ENCODE measurements at regions not wholly inside any gene's neighbourhood (a gene's known extent, or its start where the extent isn't known, plus 50 kb on each side); places are given as distances from the start of the nearest gene placed in this dataset.

DNA sequence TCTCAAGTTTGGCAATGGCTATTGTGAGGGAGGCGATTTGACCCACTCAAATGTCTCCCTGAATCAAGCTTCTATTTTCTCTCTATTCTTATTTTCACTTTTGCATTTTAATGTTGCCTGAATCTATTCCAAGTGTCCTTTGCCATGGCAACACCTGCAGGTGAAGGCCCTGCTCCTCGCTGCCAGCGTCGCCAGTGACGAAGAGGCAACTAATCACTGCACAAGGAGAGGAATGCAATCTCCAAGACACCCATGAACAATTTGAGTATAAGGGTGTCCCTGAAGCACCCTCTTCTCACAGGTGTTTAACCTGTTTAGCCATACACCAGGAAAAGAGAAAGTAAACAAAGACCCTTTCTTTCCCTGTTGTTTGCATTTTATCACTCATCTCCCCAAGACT is 165.6 kb upstream of the VRK2 start:
- Histone ChIP-seq H3K9me3 (ENCODE audit: low read depth) (no peaks in the 10 kb centered on the region), H3K27ac (peak overlapping the region; percentile 89), H2AFZ (no peak overlapping the region), H3K4me3 (no peak overlapping the region), H3K4me2 (no peak overlapping the region), H4K20me1 (ENCODE audit: insufficient read depth, poor library complexity, severe bottlenecking) (no peaks in the 10 kb centered on the region), H3K27me3 (no peaks in the 10 kb centered on the region), H3K36me3 (replicated peaks; ENCODE audit: insufficient read depth, low read depth) (no peaks in the 10 kb centered on the region), H3K4me1 (ENCODE audit: insufficient read depth) (peaks cover 17% of the 10 kb centered on the region), H3K9me2 (replicated peaks; ENCODE audit: insufficient read depth) (no peaks in the 10 kb centered on the region), H3K79me2 (no peaks in the 10 kb centered on the region)
- TF ChIP-seq EZH2phosphoT487 (IDR thresholded peaks at IDR 0.05; ENCODE audit: low read depth, severe bottlenecking, unreplicated experiment) (no peak), EZH2 (IDR thresholded peaks at IDR 0.05; ENCODE audit: borderline replicate concordance) (no peak)
- TF ChIP-seq, protein P1, sequence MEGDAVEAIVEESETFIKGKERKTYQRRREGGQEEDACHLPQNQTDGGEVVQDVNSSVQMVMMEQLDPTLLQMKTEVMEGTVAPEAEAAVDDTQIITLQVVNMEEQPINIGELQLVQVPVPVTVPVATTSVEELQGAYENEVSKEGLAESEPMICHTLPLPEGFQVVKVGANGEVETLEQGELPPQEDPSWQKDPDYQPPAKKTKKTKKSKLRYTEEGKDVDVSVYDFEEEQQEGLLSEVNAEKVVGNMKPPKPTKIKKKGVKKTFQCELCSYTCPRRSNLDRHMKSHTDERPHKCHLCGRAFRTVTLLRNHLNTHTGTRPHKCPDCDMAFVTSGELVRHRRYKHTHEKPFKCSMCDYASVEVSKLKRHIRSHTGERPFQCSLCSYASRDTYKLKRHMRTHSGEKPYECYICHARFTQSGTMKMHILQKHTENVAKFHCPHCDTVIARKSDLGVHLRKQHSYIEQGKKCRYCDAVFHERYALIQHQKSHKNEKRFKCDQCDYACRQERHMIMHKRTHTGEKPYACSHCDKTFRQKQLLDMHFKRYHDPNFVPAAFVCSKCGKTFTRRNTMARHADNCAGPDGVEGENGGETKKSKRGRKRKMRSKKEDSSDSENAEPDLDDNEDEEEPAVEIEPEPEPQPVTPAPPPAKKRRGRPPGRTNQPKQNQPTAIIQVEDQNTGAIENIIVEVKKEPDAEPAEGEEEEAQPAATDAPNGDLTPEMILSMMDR (IDR thresholded peaks at IDR 0.05; ENCODE audit: poor library complexity), result no peak
- 95% methylated on average over 5 of the region's 5 CpGs for whole genome bisulfite sequencing (ENCODE audit: low lambda C conversion rate, missing lambda C conversion rate)
- DNase-seq (ENCODE audit: low spot score), result no peak

DNA sequence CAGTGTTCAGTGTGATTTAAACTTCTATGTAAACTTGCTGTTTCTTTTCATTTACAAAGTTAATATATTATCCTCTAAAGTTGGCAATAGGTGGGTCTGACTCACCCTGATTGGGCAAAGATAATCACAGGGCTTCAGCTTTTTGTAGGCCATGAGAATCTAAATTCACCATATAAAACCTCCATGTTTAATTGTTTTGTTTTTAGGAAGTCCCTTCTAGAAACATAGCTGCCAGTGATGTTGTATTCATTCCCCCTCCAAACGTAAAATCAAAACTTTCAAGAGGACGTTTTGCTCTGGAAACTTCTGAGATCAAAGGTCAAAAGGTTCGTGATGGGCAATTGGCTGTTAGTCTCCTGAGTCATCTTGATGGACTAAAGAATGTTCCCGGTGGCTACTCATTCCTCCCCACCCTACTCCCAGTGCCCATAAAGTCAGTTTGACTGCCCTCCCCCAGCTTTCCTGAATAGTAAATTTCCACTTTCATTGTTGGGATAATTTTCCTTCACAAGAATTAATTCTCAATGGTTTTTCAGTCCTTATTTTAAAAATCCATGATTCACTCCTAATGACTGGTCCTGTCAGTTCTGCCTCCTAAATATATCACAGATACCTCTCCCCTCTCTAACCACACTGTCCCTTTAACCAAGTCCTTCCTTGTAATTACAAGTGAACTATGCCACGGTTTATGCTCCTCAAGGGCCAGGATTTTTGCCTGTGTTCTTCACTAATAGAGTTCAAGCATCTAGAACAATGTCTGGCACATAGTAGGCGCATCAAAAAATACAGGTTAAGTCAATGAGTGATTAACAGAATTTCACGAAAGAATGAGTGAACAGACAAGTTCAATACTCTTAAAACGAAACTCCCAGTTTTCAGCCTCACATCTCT is 164.4 kb upstream of the VRK2 start:
- no peaks in the 10 kb centered on the region for H3K79me2 ChIP-seq
- TF ChIP-seq, protein P1 (IDR thresholded peaks at IDR 0.05; ENCODE audit: poor library complexity), result no peak
- TF ChIP-seq EZH2phosphoT487 (IDR thresholded peaks at IDR 0.05; ENCODE audit: low read depth, severe bottlenecking, unreplicated experiment) (no peak), EZH2 (IDR thresholded peaks at IDR 0.05; ENCODE audit: borderline replicate concordance) (no peak)
- no peak overlapping the region for H2AFZ ChIP-seq
- H3K9me2 ChIP-seq (replicated peaks; ENCODE audit: insufficient read depth), result no peaks in the 10 kb centered on the region
- H4K20me1 ChIP-seq (ENCODE audit: insufficient read depth, poor library complexity, severe bottlenecking), result no peaks in the 10 kb centered on the region
- H3K27ac ChIP-seq, result peak overlapping the region; percentile 89
- no peak overlapping the region for H3K4me3 ChIP-seq
- 68% methylated on average over 8 of the region's 8 CpGs for WGBS (ENCODE audit: low lambda C conversion rate, missing lambda C conversion rate)
- peaks cover 11% of the 10 kb centered on the region for H3K4me1 ChIP-seq (ENCODE audit: insufficient read depth)
- H3K9me3 ChIP-seq (ENCODE audit: low read depth), result no peaks in the 10 kb centered on the region
- no peaks in the 10 kb centered on the region for H3K36me3 ChIP-seq (replicated peaks; ENCODE audit: insufficient read depth, low read depth)
- peak; percentile 46 for DNase-seq (ENCODE audit: low spot score)
- H3K4me2 ChIP-seq, result peak overlapping the region; percentile 31
- H3K27me3 ChIP-seq, result no peaks in the 10 kb centered on the region

DNA sequence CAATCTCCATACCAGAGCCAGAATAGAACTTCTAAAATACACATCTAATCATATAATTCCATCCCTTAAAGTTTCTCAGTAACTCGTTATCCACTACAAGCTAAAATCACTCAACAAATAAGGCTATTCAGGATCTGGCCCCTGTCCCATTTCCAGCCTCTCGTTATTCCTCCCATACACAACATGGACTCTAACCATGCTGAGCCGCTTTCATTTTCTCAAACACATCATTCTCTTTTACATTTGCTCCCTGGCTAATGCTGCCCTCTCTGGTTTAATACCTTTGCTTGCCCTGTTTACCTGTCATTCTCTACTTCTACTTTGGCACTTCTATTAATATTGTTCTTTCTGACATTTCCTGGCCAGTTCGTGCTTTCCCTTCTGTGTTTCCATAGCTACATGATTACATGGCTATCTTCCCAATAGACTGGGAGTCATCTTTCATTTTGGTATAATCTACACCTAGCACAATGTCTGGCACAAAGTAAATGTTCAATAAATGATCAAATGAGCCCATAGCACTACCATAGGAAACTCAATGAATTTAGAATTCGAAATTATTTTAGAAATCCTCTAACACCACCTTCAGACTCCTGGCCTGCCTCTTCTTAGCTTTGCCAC is 163.6 kb upstream of the VRK2 start:
- DNase-seq (ENCODE audit: low spot score), result no peak
- no peak overlapping the region for H3K4me3 ChIP-seq
- whole genome bisulfite sequencing (ENCODE audit: low lambda C conversion rate, missing lambda C conversion rate), result 91% methylated on average over 5 of the region's 5 CpGs
- no peaks in the 10 kb centered on the region for H3K79me2 ChIP-seq
- no peak overlapping the region for H3K4me2 ChIP-seq
- TF ChIP-seq, protein P1 (IDR thresholded peaks at IDR 0.05; ENCODE audit: poor library complexity), result no peak
- TF ChIP-seq EZH2phosphoT487 (IDR thresholded peaks at IDR 0.05; ENCODE audit: low read depth, severe bottlenecking, unreplicated experiment) (no peak), EZH2 (IDR thresholded peaks at IDR 0.05; ENCODE audit: borderline replicate concordance) (no peak)
- H3K4me1 ChIP-seq (ENCODE audit: insufficient read depth), result peaks cover 8% of the 10 kb centered on the region
- no peaks in the 10 kb centered on the region for H4K20me1 ChIP-seq (ENCODE audit: insufficient read depth, poor library complexity, severe bottlenecking)
- peak overlapping the region; percentile 89 for H3K27ac ChIP-seq
- no peak overlapping the region for H2AFZ ChIP-seq
- no peaks in the 10 kb centered on the region for H3K36me3 ChIP-seq (replicated peaks; ENCODE audit: insufficient read depth, low read depth)
- no peaks in the 10 kb centered on the region for H3K9me2 ChIP-seq (replicated peaks; ENCODE audit: insufficient read depth)
- H3K9me3 ChIP-seq (ENCODE audit: low read depth), result no peaks in the 10 kb centered on the region
- H3K27me3 ChIP-seq, result no peaks in the 10 kb centered on the region

All from hepatocyte (in vitro differentiated cells).